Neural cell (in vitro differentiated cells): ENCODE measurements at regions not wholly inside any gene's neighbourhood (a gene's known extent, or its start where the extent isn't known, plus 50 kb on each side); places are given as distances from the start of the nearest gene placed in this dataset.
A peak's percentile ranks its signal among the peaks of the same experiment; 100 is the strongest.

Experiments used
- H2AFZ ChIP-seq: fragments of 200-600, 300-800 bp; sonication (generic), shearing (Covaris generic); 2 replicates; pipeline ENCODE4 v1.6.0; 2014; ENCODE audit warnings: low read depth, mild to moderate bottlenecking, antibody characterized with exemption, low read length, moderate library complexity
- H3F3A ChIP-seq: fragments of 200-600 bp; shearing (Covaris generic); 2 replicates; pipeline ENCODE4 v1.6.1; 2016; ENCODE audit warnings: mild to moderate bottlenecking, moderate library complexity, mixed read lengths, antibody characterized with exemption, low read length; ENCODE audit not compliant: insufficient read depth, poor library complexity, severe bottlenecking
- H3K27ac ChIP-seq: fragments of 200-600, 300-800 bp; sonication (generic), shearing (Covaris generic); 2 replicates; pipeline ENCODE4 v1.5.1; 2014; ENCODE audit warnings: mild to moderate bottlenecking, low read length, moderate library complexity
- H3K27me3 ChIP-seq: fragments of 300-800, 200-600 bp; sonication (generic), shearing (Covaris generic); 2 replicates; pipeline ENCODE4 v1.6.0; 2014; ENCODE audit warnings: mild to moderate bottlenecking, low read depth, low read length, moderate library complexity; ENCODE audit not compliant: insufficient read depth
- H3K36me3 ChIP-seq: fragments of 300-800, 200-600 bp; sonication (generic), shearing (Covaris generic); 2 replicates; pipeline ENCODE4 v1.5.1; 2014; ENCODE audit warnings: mild to moderate bottlenecking, antibody characterized with exemption, low read length, moderate library complexity; ENCODE audit not compliant: insufficient read depth
- H3K4me2 ChIP-seq: fragments of 300-800, 200-600 bp; sonication (generic), shearing (Covaris generic); 2 replicates; pipeline ENCODE4 v1.6.0; 2014; ENCODE audit warnings: mild to moderate bottlenecking, low read length
- H3K4me3 ChIP-seq: fragments of 300-800, 200-600 bp; sonication (generic), shearing (Covaris generic); 2 replicates; pipeline ENCODE4 v1.5.1; 2014; ENCODE audit warnings: mild to moderate bottlenecking, low read length, moderate library complexity
- H3K79me2 ChIP-seq: fragments of 200-600 bp; shearing (Covaris generic); replicated peaks from 2 replicates; pipeline ENCODE4 v1.6.0; 2014; ENCODE audit warnings: mild to moderate bottlenecking, low read length, moderate library complexity; ENCODE audit not compliant: insufficient read depth
- H3K9ac ChIP-seq: fragments of 300-800, 200-600 bp; sonication (generic), shearing (Covaris generic); 2 replicates; pipeline ENCODE4 v1.6.1; 2016; ENCODE audit warnings: mild to moderate bottlenecking, low read length, mixed read lengths
- H3K9me2 ChIP-seq: fragments of 200-600 bp; shearing (Covaris generic); 2 replicates; pipeline ENCODE4 v1.6.1; 2016; ENCODE audit warnings: mild to moderate bottlenecking, low read length, mixed read lengths; ENCODE audit not compliant: insufficient read depth
- H3K9me3 ChIP-seq: fragments of 200-600, 300-800 bp; sonication (generic), shearing (Covaris generic); 2 replicates; pipeline ENCODE4 v1.6.1; 2016; ENCODE audit warnings: mild to moderate bottlenecking, mixed run types, low read length, moderate library complexity, mixed read lengths
- H4K20me1 ChIP-seq: fragments of 200-600 bp; shearing (Covaris generic); 2 replicates; pipeline ENCODE4 v1.6.1; 2016; ENCODE audit warnings: mild to moderate bottlenecking, mixed run types; ENCODE audit not compliant: insufficient read depth
- EP300 ChIP-seq: fragments of 450-650 bp; conservative IDR thresholded peaks from 2 replicates; pipeline ENCODE4 v1.6.1; 2014; ENCODE audit warnings: antibody characterized with exemption, mild to moderate bottlenecking, moderate library complexity; ENCODE audit not compliant: poor library complexity, severe bottlenecking
- EZH2 ChIP-seq: fragments of 200-600, 300-800 bp; shearing (Covaris generic), sonication (generic); IDR thresholded peaks from 2 replicates; pipeline ENCODE4 v1.6.1; 2014; ENCODE audit warnings: antibody characterized with exemption, low read length, borderline replicate concordance, mild to moderate bottlenecking; ENCODE audit not compliant: insufficient read depth, poor library complexity, severe bottlenecking
- MXI1 ChIP-seq: fragments of 450-650 bp; conservative IDR thresholded peaks from 2 replicates; pipeline ENCODE4 v1.6.1; 2014; ENCODE audit warnings: antibody characterized with exemption, mild to moderate bottlenecking; ENCODE audit not compliant: poor library complexity, severe bottlenecking
- POLR2AphosphoS5 ChIP-seq: IDR thresholded peaks from 2 replicates; pipeline ENCODE4 v1.6.1; 2012
- RAD21 ChIP-seq: fragments of 450-650 bp; conservative IDR thresholded peaks from 2 replicates; pipeline ENCODE4 v1.6.1; 2014; ENCODE audit warnings: antibody characterized with exemption, mild to moderate bottlenecking, moderate library complexity
- SMC3 ChIP-seq: fragments of 450-650 bp; conservative IDR thresholded peaks from 2 replicates; pipeline ENCODE4 v1.6.1; 2014; ENCODE audit warnings: antibody characterized with exemption, mild to moderate bottlenecking, moderate library complexity; ENCODE audit not compliant: poor library complexity
- TAF1 ChIP-seq: IDR thresholded peaks from 2 replicates; pipeline ENCODE4 v1.6.1; 2012; ENCODE audit warnings: low read depth
- TF ChIP-seq, protein P1 (sequence below): fragments of 450-650 bp; IDR thresholded peaks from 2 replicates; pipeline ENCODE4 v1.5.1; 2014; ENCODE audit warnings: antibody characterized with exemption, mild to moderate bottlenecking, moderate library complexity; ENCODE audit not compliant: poor library complexity, severe bottlenecking
- TF ChIP-seq, protein P2 (sequence below): IDR thresholded peaks from 2 replicates; pipeline ENCODE4 v1.6.1; 2012; ENCODE audit warnings: borderline replicate concordance

DNA sequence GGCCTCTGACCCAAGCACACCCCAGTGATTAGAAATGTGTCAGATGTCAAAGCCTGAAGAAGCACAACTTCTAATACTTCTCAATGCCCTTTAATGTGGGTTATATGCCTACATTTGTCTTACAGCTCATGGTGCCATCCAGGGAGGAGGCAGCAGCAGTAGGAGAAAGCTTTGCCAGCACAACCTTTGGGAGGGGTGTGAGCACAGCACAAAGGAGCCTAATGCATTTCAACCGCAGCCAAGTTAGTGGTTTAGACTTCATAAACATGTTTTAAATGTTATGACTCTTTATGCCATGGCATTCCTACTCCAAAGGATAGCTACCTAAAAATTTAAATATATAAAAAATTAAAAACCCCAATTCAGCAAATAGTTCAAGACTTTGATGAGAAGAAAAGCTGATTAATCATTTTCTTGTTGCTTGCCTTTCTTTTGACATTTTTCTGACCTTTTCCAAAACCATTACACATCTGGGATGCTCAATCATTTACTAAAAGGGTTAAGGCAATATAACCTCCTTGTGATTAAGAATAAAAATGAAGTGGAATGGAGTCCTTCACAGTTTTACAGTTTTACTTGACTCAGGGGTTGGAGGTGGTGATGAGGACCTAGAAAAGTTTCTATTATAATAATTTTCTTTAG lies 142.7 kb downstream of the DLEU7 start:
- H3K9me3 ChIP-seq = no peaks in the 10 kb centered on the region
- no peaks in the 10 kb centered on the region for H3K9me2 ChIP-seq
- no peak overlapping the region for H2AFZ ChIP-seq
- no peaks in the 10 kb centered on the region for H3K27me3 ChIP-seq
- no peaks in the 10 kb centered on the region for H3K79me2 ChIP-seq
- H4K20me1 ChIP-seq = no peaks in the 10 kb centered on the region
- TF ChIP-seq POLR2AphosphoS5 (no peak), SMC3 (no peak)
- peak overlapping the region; percentile 78 for H3K27ac ChIP-seq
- H3K36me3 ChIP-seq = no peaks in the 10 kb centered on the region
- no peak overlapping the region for H3K4me2 ChIP-seq
- H3F3A ChIP-seq = peaks cover 5% of the 10 kb centered on the region
- peak overlapping the region; percentile 32 for H3K4me3 ChIP-seq
- H3K9ac ChIP-seq = no peak overlapping the region

DNA sequence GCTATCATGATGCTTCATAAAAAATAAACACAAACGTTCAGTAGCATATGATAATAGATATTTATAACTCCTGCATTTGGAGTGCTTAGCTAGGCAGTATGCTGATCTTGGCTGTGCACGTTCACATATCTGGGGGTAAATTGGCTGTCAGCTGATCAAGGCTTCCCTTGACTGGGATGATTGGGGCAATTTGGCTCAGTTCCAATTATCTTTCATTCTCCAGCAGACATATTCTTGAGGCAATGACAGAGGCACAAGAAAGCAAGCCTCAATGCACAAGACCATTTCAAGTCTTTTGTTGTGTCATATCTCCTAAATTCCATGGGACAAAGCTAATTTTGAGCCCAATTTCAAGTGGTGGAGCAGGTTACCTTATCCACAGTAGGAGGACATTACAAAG lies 142.0 kb downstream of the DLEU7 start:
- peak; percentile 18 for TF ChIP-seq MXI1
- TF ChIP-seq, protein P1, sequence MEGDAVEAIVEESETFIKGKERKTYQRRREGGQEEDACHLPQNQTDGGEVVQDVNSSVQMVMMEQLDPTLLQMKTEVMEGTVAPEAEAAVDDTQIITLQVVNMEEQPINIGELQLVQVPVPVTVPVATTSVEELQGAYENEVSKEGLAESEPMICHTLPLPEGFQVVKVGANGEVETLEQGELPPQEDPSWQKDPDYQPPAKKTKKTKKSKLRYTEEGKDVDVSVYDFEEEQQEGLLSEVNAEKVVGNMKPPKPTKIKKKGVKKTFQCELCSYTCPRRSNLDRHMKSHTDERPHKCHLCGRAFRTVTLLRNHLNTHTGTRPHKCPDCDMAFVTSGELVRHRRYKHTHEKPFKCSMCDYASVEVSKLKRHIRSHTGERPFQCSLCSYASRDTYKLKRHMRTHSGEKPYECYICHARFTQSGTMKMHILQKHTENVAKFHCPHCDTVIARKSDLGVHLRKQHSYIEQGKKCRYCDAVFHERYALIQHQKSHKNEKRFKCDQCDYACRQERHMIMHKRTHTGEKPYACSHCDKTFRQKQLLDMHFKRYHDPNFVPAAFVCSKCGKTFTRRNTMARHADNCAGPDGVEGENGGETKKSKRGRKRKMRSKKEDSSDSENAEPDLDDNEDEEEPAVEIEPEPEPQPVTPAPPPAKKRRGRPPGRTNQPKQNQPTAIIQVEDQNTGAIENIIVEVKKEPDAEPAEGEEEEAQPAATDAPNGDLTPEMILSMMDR = no peak
- TF ChIP-seq TAF1 = no peak
- peak; percentile 27 for TF ChIP-seq SMC3
- TF ChIP-seq EP300 = peak; percentile 86
- TF ChIP-seq RAD21 = no peak
- TF ChIP-seq POLR2AphosphoS5 = peak; percentile 70
- TF ChIP-seq, protein P2, sequence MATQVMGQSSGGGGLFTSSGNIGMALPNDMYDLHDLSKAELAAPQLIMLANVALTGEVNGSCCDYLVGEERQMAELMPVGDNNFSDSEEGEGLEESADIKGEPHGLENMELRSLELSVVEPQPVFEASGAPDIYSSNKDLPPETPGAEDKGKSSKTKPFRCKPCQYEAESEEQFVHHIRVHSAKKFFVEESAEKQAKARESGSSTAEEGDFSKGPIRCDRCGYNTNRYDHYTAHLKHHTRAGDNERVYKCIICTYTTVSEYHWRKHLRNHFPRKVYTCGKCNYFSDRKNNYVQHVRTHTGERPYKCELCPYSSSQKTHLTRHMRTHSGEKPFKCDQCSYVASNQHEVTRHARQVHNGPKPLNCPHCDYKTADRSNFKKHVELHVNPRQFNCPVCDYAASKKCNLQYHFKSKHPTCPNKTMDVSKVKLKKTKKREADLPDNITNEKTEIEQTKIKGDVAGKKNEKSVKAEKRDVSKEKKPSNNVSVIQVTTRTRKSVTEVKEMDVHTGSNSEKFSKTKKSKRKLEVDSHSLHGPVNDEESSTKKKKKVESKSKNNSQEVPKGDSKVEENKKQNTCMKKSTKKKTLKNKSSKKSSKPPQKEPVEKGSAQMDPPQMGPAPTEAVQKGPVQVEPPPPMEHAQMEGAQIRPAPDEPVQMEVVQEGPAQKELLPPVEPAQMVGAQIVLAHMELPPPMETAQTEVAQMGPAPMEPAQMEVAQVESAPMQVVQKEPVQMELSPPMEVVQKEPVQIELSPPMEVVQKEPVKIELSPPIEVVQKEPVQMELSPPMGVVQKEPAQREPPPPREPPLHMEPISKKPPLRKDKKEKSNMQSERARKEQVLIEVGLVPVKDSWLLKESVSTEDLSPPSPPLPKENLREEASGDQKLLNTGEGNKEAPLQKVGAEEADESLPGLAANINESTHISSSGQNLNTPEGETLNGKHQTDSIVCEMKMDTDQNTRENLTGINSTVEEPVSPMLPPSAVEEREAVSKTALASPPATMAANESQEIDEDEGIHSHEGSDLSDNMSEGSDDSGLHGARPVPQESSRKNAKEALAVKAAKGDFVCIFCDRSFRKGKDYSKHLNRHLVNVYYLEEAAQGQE = peak; percentile 21
- H3F3A ChIP-seq = peaks cover 5% of the 10 kb centered on the region
- H3K4me3 ChIP-seq = peak overlapping the region; percentile 32
- H3K9me3 ChIP-seq = no peaks in the 10 kb centered on the region
- H3K36me3 ChIP-seq = no peaks in the 10 kb centered on the region
- H4K20me1 ChIP-seq = no peaks in the 10 kb centered on the region
- H2AFZ ChIP-seq = peak overlapping the region; percentile 24
- H3K9ac ChIP-seq = peak overlapping the region; percentile 38
- H3K79me2 ChIP-seq = no peaks in the 10 kb centered on the region
- H3K9me2 ChIP-seq = no peaks in the 10 kb centered on the region
- H3K27ac ChIP-seq = peak overlapping the region; percentile 78
- H3K4me2 ChIP-seq = peak overlapping the region; percentile 3
- H3K27me3 ChIP-seq = no peaks in the 10 kb centered on the region

DNA sequence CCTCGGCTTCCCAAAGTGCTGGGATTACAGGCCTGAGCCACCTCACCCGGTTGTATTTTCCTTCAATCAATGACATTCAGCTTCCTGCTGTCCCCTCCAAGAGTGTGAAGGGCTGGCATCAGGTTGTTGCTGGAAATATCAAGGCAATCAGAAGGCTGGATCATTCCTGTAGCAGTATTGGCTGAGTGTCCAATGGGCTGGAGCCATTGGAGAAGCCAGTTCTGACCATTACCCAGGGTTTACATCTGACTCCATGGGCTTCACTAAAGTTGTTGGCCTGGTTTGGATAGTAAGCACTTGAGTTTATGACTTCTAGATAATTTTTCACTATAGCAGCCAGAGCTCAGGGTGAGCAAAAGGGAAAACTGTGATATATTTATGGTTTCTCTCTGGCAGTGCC lies 137.0 kb downstream of the DLEU7 start:
- Histone ChIP-seq H4K20me1 (no peaks in the 10 kb centered on the region), H3K36me3 (no peaks in the 10 kb centered on the region), H3K9me3 (no peaks in the 10 kb centered on the region), H3K27me3 (no peaks in the 10 kb centered on the region), H3K4me3 (no peak overlapping the region), H3K79me2 (no peaks in the 10 kb centered on the region), H3K27ac (no peak overlapping the region), H3K9ac (no peak overlapping the region), H2AFZ (no peak overlapping the region), H3K9me2 (no peaks in the 10 kb centered on the region), H3F3A (no peaks in the 10 kb centered on the region), H3K4me2 (no peak overlapping the region)
- TF ChIP-seq, protein P1 = no peak
- TF ChIP-seq EZH2 (no peak), EP300 (no peak), MXI1 (no peak), TAF1 (no peak), RAD21 (no peak), SMC3 (no peak), POLR2AphosphoS5 (no peak)
- TF ChIP-seq, protein P2 = no peak
